ENCODE measurements at regions not wholly inside any gene's neighbourhood (a gene's known extent, or its start where the extent isn't known, plus 50 kb on each side); places are given as distances from the start of the nearest gene placed in this dataset.

DNA sequence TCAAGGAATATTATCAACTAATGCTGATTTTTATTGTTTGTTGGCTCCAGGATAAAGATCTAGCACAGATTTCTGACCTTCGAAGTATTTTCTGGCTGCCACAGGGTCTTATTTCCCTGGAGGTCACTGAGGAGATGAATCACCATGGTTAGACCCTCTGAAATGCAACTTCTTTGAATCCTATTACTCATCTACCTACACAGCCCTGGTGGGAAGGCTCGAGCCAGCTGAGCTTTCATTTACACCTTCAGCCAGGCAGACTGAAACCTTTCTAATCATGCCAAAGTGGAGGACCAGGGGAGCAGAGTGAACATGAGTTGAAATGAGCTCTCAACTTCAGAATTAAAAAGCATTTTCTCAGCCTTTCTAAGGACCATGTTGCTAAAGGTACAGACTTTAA is 130.5 kb downstream of the SMIM20 start:
- intact Hi-C loops (cut with micrococcal nuclease), result no loop called here

GRCh38 chr4:26044983-26045382 is 131.0 kb downstream of the SMIM20 start:
- no peaks in the 10 kb centered on the region for H3K36me3 Mint-ChIP-seq
- no CpG with 5 or more reads among the region's 4 CpGs for WGBS (ENCODE audit: insufficient coverage)

More for the DNA sequence above, 130.5 kb downstream of the SMIM20 start:
- no peak overlapping the region for H3K4me3 ChIP-seq (replicated peaks in 1 of 3; ENCODE audit: low read depth in 2 of 3, low read length in 3 of 3)
- H3K27me3 ChIP-seq (ENCODE audit: control insufficient read depth in 2 of 2, insufficient read depth in 2 of 2, low read length in 2 of 2), result peaks cover 0 to 7% of the 10 kb centered on the region in 2 donors
- Mint-ChIP-seq H3K4me3 (no peak overlapping the region), H3K36me3 (no peaks in the 10 kb centered on the region), H3K4me1 (peaks cover under 1% of the 10 kb centered on the region), H3K9me3 (peaks cover 0 to 2% (median 0%) of the 10 kb centered on the region in 7 donors), H3K27ac (no peak overlapping the region), H3K27me3 (ENCODE audit: low read depth in 3 of 3) (peaks cover 14 to 28% (median 26%) of the 10 kb centered on the region in 3 donors)
- no peaks in the 10 kb centered on the region for H3K36me3 ChIP-seq (replicated peaks in 1 of 2; ENCODE audit: control insufficient read depth in 1 of 2, insufficient read depth in 2 of 2, low read length in 2 of 2)
- DNase-seq, result no peak
- TF ChIP-seq CTCF (IDR thresholded peaks at IDR 0.05), result no peak
- H3K9me3 ChIP-seq (replicated peaks in 1 of 2; ENCODE audit: control insufficient read depth in 1 of 2, insufficient read depth in 1 of 2, low read length in 2 of 2), result no peaks in the 10 kb centered on the region
- no peak overlapping the region for H2AFZ ChIP-seq (ENCODE audit: insufficient read depth, low read depth, low read length, poor library complexity, severe bottlenecking)
- H3K9ac ChIP-seq (ENCODE audit: insufficient read depth, low read length, poor library complexity, severe bottlenecking), result no peak overlapping the region
- H3K27ac ChIP-seq (ENCODE audit: low read depth in 1 of 2, low read length in 2 of 2), result no peak overlapping the region
- no peak overlapping the region for H3K4me2 ChIP-seq (replicated peaks; ENCODE audit: extremely low read depth, low read length, poor library complexity, severe bottlenecking)
- H3K4me1 ChIP-seq (ENCODE audit: control insufficient read depth in 1 of 2, insufficient read depth in 2 of 2, low read length in 2 of 2), result peaks cover under 1 to 2% of the 10 kb centered on the region in 2 donors
- no peaks in the 10 kb centered on the region for H4K20me1 ChIP-seq (ENCODE audit: insufficient read depth, low read length)
- H3K79me2 ChIP-seq (ENCODE audit: insufficient read depth, low read length), result no peaks in the 10 kb centered on the region
- WGBS (ENCODE audit: insufficient coverage), result no CpG with 5 or more reads among the region's 2 CpGs

More at GRCh38 chr4:26044983-26045382, 131.0 kb downstream of the SMIM20 start:
- Histone ChIP-seq H3K9me3 (replicated peaks in 1 of 2; ENCODE audit: control insufficient read depth in 1 of 2, insufficient read depth in 1 of 2, low read length in 2 of 2) (no peaks in the 10 kb centered on the region), H3K79me2 (ENCODE audit: insufficient read depth, low read length) (no peaks in the 10 kb centered on the region), H2AFZ (ENCODE audit: insufficient read depth, low read depth, low read length, poor library complexity, severe bottlenecking) (no peak overlapping the region), H3K27me3 (ENCODE audit: control insufficient read depth in 2 of 2, insufficient read depth in 2 of 2, low read length in 2 of 2) (peaks cover 0 to 7% of the 10 kb centered on the region in 2 donors), H3K27ac (ENCODE audit: low read depth in 1 of 2, low read length in 2 of 2) (no peak overlapping the region), H3K4me1 (ENCODE audit: control insufficient read depth in 1 of 2, insufficient read depth in 2 of 2, low read length in 2 of 2) (peaks cover 6% of the 10 kb centered on the region in 2 donors), H3K4me3 (replicated peaks in 1 of 3; ENCODE audit: low read depth in 2 of 3, low read length in 3 of 3) (no peak overlapping the region), H3K9ac (ENCODE audit: insufficient read depth, low read length, poor library complexity, severe bottlenecking) (no peak overlapping the region), H4K20me1 (ENCODE audit: insufficient read depth, low read length) (no peaks in the 10 kb centered on the region), H3K36me3 (replicated peaks in 1 of 2; ENCODE audit: control insufficient read depth in 1 of 2, insufficient read depth in 2 of 2, low read length in 2 of 2) (no peaks in the 10 kb centered on the region), H3K4me2 (replicated peaks; ENCODE audit: extremely low read depth, low read length, poor library complexity, severe bottlenecking) (no peak overlapping the region)
- peaks cover 14 to 28% (median 26%) of the 10 kb centered on the region in 3 donors for H3K27me3 Mint-ChIP-seq (ENCODE audit: low read depth in 3 of 3)
- no peak overlapping the region for H3K27ac Mint-ChIP-seq
- TF ChIP-seq CTCF (IDR thresholded peaks at IDR 0.05), result no peak
- no peak overlapping the region for H3K4me3 Mint-ChIP-seq
- H3K4me1 Mint-ChIP-seq, result peaks cover 5% of the 10 kb centered on the region
- H3K9me3 Mint-ChIP-seq, result peaks cover 0 to 2% (median 0%) of the 10 kb centered on the region in 7 donors
- intact Hi-C loops (cut with micrococcal nuclease), result no loop called here
- no peak for DNase-seq

All from CD14-positive monocyte (primary cell).